Common myeloid progenitor, CD34-positive (primary cell): ENCODE measurements at regions not wholly inside any gene's neighbourhood (a gene's known extent, or its start where the extent isn't known, plus 50 kb on each side); places are given as distances from the start of the nearest gene placed in this dataset.
A peak's percentile ranks its signal among the peaks of the same experiment; 100 is the strongest.

Experiments
- CTCF ChIA-PET: fragments of 350-600 bp; sonication (Branson Sonifier 250); formaldehyde crosslinking; loops from one replicate; lab custom pipeline; 2021; ENCODE audit warnings: antibody characterized with exemption; lab: Charles Lee
- POLR2A ChIA-PET: fragments of 350-600 bp; sonication (Branson Sonifier 250); formaldehyde crosslinking; loops from one replicate; lab custom pipeline; 2021; ENCODE audit warnings: antibody characterized with exemption; lab: Charles Lee
- DNase-seq, 3 donors: peaks; one replicate each; pipeline versions ENCODE4 v3.0.0 to v3.0.0-alpha.2; 2013
- H3K27ac ChIP-seq, 2 experiments: 1 replicate in 1 of 2; 2 replicates in 1 of 2; pipeline ENCODE4 v1.7.0; 2013; ENCODE audit warnings: inconsistent platforms in 2 of 2, low read length in 2 of 2, mild to moderate bottlenecking in 2 of 2, low read depth in 1 of 2, moderate library complexity in 1 of 2; ENCODE audit not compliant: severe bottlenecking in 2 of 2, insufficient read depth in 1 of 2, poor library complexity in 1 of 2
- H3K27me3 ChIP-seq, 5 experiments: replicated peaks in 2 of 5; 1 replicate in 3 of 5; 2 replicates in 2 of 5; pipeline versions ENCODE4 v1.6.1 to v1.7.0; 2013; ENCODE audit warnings: low read length in 4 of 5, mild to moderate bottlenecking in 2 of 5, moderate library complexity in 2 of 5, inconsistent platforms in 1 of 5; ENCODE audit not compliant: insufficient read depth in 5 of 5, control insufficient read depth in 4 of 5
- H3K36me3 ChIP-seq, 4 experiments: 1 replicate in 2 of 4; 2 replicates in 2 of 4; pipeline versions ENCODE4 v1.6.1 to v1.7.0; 2013; ENCODE audit warnings: low read length in 3 of 4, control low read depth in 1 of 4, mild to moderate bottlenecking in 1 of 4; ENCODE audit not compliant: control insufficient read depth in 4 of 4, insufficient read depth in 4 of 4
- H3K4me1 ChIP-seq, 4 experiments: 1 replicate in 3 of 4; 2 replicates in 1 of 4; pipeline versions ENCODE4 v1.6.1 to v1.7.1; 2013; ENCODE audit warnings: low read length in 3 of 4, mild to moderate bottlenecking in 3 of 4, control low read depth in 1 of 4, inconsistent platforms in 1 of 4, moderate library complexity in 1 of 4; ENCODE audit not compliant: control insufficient read depth in 4 of 4, insufficient read depth in 4 of 4; ENCODE audit errors: control extremely low read depth in 1 of 4
- H3K4me3 ChIP-seq, 7 experiments: 1 replicate in 4 of 7; 2 replicates in 3 of 7; pipeline versions ENCODE4 v1.5.1 to v1.7.0; 2013; ENCODE audit warnings: mild to moderate bottlenecking in 7 of 7, low read length in 6 of 7, moderate library complexity in 6 of 7, inconsistent platforms in 2 of 7, low read depth in 2 of 7, control low read depth in 1 of 7; ENCODE audit not compliant: insufficient read depth in 4 of 7, control insufficient read depth in 1 of 7; ENCODE audit errors: extremely low read depth in 1 of 7
- H3K9me3 ChIP-seq, 5 experiments: 1 replicate in 4 of 5; 2 replicates in 1 of 5; pipeline versions ENCODE4 v1.6.1 to v1.7.1; 2013; ENCODE audit warnings: low read length in 4 of 5, mild to moderate bottlenecking in 2 of 5, inconsistent platforms in 1 of 5, low read depth in 1 of 5, moderate library complexity in 1 of 5; ENCODE audit not compliant: control insufficient read depth in 4 of 5, insufficient read depth in 2 of 5; ENCODE audit errors: control extremely low read depth in 1 of 5
- WGBS: methylation state at CpG from one replicate; pipeline ENCODE4 v1.1.5; 2013; ENCODE audit not compliant: insufficient coverage; 5-methylcytosine and 5-hydroxymethylcytosine counted together

GRCh38 chrX:87236830-87237440, 280.7 kb upstream of the KLHL4 start:
- H3K36me3 ChIP-seq = no peaks in the 10 kb centered on the region
- 100% methylated on average over 1 of the region's 2 CpGs for WGBS
- DNase-seq = no peak
- no peak overlapping the region for H3K4me3 ChIP-seq
- ChIA-PET POLR2A (no interaction called here), CTCF (interaction anchor here (1.0 kb wide), 1 partner anchor 13 kb away, joined by 3 read pairs; no protein-coding TSS in a partner anchor)
- H3K27me3 ChIP-seq = no peaks in the 10 kb centered on the region
- H3K4me1 ChIP-seq = no peaks in the 10 kb centered on the region
- H3K27ac ChIP-seq = no peak overlapping the region
- H3K9me3 ChIP-seq = no peaks in the 10 kb centered on the region

GRCh38 chrX:87265518-87265917, 252.1 kb upstream of the KLHL4 start:
- Histone ChIP-seq H3K4me3 (no peak overlapping the region), H3K36me3 (no peaks in the 10 kb centered on the region), H3K9me3 (no peaks in the 10 kb centered on the region), H3K27me3 (no peaks in the 10 kb centered on the region), H3K27ac (no peak overlapping the region), H3K4me1 (no peaks in the 10 kb centered on the region)
- WGBS = 90% methylated on average over 3 of the region's 5 CpGs
- CTCF ChIA-PET = no interaction called here
- DNase-seq = no peak
- POLR2A ChIA-PET = no interaction called here

DNA sequence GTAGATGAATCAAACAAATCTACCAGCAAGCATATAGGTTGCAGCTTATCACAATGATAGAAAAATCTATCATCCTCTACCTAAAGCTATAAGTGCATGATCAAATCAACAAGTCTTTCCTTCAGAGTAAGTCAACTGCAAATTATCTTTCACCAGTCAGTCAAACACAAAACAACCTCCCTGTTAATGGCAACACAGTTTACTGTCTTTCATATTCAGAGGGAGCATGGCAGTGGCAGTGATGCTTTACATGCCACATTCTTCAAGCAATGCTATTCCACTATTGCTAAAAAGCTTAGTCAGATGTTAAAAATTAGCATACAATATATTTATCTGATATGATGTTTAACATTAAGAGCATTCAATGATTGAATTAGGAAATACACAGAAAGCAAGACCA, 245.1 kb upstream of the KLHL4 start:
- no peak overlapping the region for H3K4me3 ChIP-seq
- no peaks in the 10 kb centered on the region for H3K9me3 ChIP-seq
- ChIA-PET POLR2A (no interaction called here), CTCF (no interaction called here)
- H3K27ac ChIP-seq = no peak overlapping the region
- no peak for DNase-seq
- H3K36me3 ChIP-seq = no peaks in the 10 kb centered on the region
- no peaks in the 10 kb centered on the region for H3K4me1 ChIP-seq
- H3K27me3 ChIP-seq = no peaks in the 10 kb centered on the region

DNA sequence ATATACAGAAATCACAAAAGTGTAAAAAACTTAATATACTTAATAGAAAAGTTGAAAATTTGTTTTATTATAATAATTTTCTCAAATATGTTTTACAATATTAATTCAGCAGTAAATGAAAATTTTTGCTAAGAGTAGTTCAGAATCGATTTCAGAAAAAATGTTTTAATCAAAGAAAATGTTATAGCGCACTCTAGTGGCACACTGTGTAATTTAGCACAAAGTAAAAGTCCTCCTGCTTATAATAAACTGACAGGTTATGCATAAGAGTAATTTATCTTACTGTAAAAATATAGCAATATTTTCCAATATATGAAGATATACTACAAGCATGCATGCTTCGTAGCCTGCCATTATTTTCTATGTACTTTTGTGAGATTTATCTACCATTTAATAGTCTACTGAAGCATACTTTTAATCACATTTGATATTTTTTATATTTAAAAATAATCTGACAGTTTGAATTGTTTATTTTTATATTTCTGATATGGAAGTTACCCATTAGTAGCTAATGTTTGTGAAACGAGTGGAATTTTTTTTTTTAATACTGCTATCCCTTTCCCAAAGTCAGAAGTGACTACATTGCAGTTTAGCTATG, 217.9 kb upstream of the KLHL4 start:
- CTCF ChIA-PET = no interaction called here
- POLR2A ChIA-PET = no interaction called here
- no peaks in the 10 kb centered on the region for H3K27me3 ChIP-seq
- H3K4me3 ChIP-seq = no peak overlapping the region
- no peaks in the 10 kb centered on the region for H3K36me3 ChIP-seq
- no peaks in the 10 kb centered on the region for H3K9me3 ChIP-seq
- no peak overlapping the region for H3K27ac ChIP-seq
- WGBS = no CpG with 5 or more reads among the region's 4 CpGs
- no peaks in the 10 kb centered on the region for H3K4me1 ChIP-seq
- peak; percentile 3 to 25 (median 8) for DNase-seq

DNA sequence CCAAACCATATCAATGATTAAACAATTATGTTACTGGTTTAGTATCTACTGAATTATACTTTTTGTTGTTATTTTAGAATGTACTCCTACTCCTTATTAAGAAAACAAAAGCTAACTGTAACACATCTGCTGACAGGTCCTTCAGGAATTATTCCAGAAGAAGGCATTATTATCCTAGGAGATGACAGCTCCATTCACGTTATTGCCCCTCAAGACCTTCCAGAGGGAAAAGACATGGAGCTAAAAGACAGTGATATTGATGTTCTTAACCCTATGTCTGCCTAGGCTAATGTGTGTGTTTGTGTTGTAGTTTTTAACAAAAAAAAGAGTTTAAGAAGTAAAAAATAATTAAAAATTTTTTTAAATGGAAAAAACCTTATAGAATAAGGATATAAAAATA, 206.8 kb upstream of the KLHL4 start:
- Histone ChIP-seq H3K27me3 (no peaks in the 10 kb centered on the region), H3K27ac (no peak overlapping the region), H3K4me3 (no peak overlapping the region), H3K9me3 (no peaks in the 10 kb centered on the region), H3K4me1 (no peaks in the 10 kb centered on the region), H3K36me3 (no peaks in the 10 kb centered on the region)
- DNase-seq = no peak
- CTCF ChIA-PET = no interaction called here
- POLR2A ChIA-PET = no interaction called here
- WGBS = no CpG with 5 or more reads among the region's 1 CpG

DNA sequence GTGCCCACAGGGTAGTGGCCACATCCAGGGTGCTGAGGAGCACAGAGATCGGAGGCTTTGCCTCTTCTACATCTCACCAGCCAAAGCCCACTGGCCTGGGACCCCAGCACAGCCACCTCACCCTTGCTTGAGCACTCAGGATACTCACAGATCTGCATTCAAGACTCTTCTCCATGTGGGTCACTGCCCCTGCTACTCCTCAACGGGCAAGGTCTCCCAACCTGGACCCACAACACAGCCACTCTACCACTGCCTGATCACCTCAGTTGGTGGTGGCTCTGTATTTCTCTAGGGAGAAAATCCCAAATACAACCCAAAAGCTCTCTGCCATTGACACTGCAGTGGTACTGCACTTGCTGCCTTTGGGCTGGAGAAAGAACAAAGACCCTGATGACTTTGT, 190.3 kb upstream of the KLHL4 start:
- ChIA-PET POLR2A (no interaction called here), CTCF (no interaction called here)
- peaks cover 0 to 2% (median 0%) of the 10 kb centered on the region in 5 experiments for H3K9me3 ChIP-seq
- no peaks in the 10 kb centered on the region for H3K4me1 ChIP-seq
- no peak for DNase-seq
- no peaks in the 10 kb centered on the region for H3K36me3 ChIP-seq
- H3K27me3 ChIP-seq = no peaks in the 10 kb centered on the region
- no peak overlapping the region for H3K27ac ChIP-seq
- H3K4me3 ChIP-seq = no peak overlapping the region
- WGBS = 60% methylated on average over 2 of the region's 2 CpGs

DNA sequence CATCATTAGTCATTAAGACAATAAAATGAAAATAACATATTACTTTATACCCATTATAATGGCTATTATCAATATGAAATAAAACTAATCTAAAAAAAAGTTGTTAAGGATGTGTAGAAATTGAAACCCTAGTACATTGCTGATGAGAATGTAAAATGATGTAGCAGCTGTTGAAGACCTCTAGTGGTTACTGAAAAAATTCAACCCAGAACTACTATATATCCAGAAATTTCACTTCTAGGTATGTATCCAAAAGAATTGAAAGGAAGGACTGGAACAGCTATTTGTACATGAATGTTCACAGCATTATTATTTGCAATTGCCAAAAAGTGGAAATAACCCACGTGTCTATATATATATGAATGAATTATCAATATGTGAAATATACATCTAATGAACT, 180.3 kb upstream of the KLHL4 start:
- Histone ChIP-seq H3K27me3 (no peaks in the 10 kb centered on the region), H3K36me3 (no peaks in the 10 kb centered on the region), H3K4me3 (no peak overlapping the region), H3K27ac (no peak overlapping the region), H3K4me1 (no peaks in the 10 kb centered on the region), H3K9me3 (no peaks in the 10 kb centered on the region)
- no peak for DNase-seq
- POLR2A ChIA-PET = no interaction called here
- CTCF ChIA-PET = no interaction called here
- no CpG with 5 or more reads among the region's 1 CpG for WGBS
